Hepatocyte (in vitro differentiated cells): ENCODE measurements at regions not wholly inside any gene's neighbourhood (a gene's known extent, or its start where the extent isn't known, plus 50 kb on each side); places are given as distances from the start of the nearest gene placed in this dataset.

Experiments
- EZH2 ChIP-seq: fragments of 200-600 bp; sonication (generic); IDR thresholded peaks from 2 replicates; pipeline ENCODE4 v1.6.1; 2016; ENCODE audit warnings: antibody characterized with exemption, mild to moderate bottlenecking, borderline replicate concordance
- EZH2phosphoT487 ChIP-seq: fragments of 200-600 bp; sonication (generic); IDR thresholded peaks from one replicate; pipeline ENCODE4 v1.6.1; 2018; ENCODE audit warnings: antibody characterized with exemption, mild to moderate bottlenecking, low read depth, moderate library complexity; ENCODE audit not compliant: unreplicated experiment, severe bottlenecking
- TF ChIP-seq, protein P1 (sequence below): fragments of 200-600 bp; sonication (generic); IDR thresholded peaks from 2 replicates; pipeline ENCODE4 v1.5.1; 2016; ENCODE audit warnings: antibody characterized with exemption, mild to moderate bottlenecking; ENCODE audit not compliant: poor library complexity

DNA sequence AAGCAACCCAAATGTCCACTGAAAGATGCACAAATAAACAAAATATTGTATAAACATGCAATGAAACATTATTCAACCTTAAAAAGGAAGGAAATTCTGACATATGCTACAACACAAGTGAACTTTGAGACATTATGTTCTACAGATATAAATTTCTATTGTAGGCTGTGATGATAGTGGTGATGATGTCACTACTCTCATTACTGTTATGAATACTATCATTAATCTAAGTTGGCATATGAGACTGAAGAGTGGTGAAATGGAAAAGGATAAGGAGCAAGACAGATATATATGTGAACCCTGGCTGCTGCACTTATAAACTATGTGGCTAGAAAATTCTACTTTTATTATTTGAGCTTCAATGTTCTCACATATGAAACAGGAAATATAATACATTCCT is 360.2 kb downstream of the TFAP2A start:
- TF ChIP-seq, protein P1, sequence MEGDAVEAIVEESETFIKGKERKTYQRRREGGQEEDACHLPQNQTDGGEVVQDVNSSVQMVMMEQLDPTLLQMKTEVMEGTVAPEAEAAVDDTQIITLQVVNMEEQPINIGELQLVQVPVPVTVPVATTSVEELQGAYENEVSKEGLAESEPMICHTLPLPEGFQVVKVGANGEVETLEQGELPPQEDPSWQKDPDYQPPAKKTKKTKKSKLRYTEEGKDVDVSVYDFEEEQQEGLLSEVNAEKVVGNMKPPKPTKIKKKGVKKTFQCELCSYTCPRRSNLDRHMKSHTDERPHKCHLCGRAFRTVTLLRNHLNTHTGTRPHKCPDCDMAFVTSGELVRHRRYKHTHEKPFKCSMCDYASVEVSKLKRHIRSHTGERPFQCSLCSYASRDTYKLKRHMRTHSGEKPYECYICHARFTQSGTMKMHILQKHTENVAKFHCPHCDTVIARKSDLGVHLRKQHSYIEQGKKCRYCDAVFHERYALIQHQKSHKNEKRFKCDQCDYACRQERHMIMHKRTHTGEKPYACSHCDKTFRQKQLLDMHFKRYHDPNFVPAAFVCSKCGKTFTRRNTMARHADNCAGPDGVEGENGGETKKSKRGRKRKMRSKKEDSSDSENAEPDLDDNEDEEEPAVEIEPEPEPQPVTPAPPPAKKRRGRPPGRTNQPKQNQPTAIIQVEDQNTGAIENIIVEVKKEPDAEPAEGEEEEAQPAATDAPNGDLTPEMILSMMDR: no peak
- TF ChIP-seq EZH2phosphoT487 (no peak), EZH2 (no peak)
